A549 (cell line): ENCODE measurements at regions not wholly inside any gene's neighbourhood (a gene's known extent, or its start where the extent isn't known, plus 50 kb on each side); places are given as distances from the start of the nearest gene placed in this dataset.

Experiments
- ATAC-seq, 2 experiments: fragments of 200-7000 bp in 1 of 2; fragments of >200 bp in 1 of 2; cut with Nextera tagmentation in 1 of 2; cut with Tn5 transposase in 1 of 2; 3 replicates each; pipeline versions ENCODE4 v1.8.0 to v1.9.1; 2018 to 2020; ENCODE audit warnings: mild to moderate bottlenecking in 1 of 2, moderate library complexity in 1 of 2
- CTCF ChIA-PET: fragments of 300-600 bp; sonication (Branson Sonifier 250); formaldehyde crosslinking; extraction: SDS; loops from one replicate; lab custom pipeline; 2021; ENCODE audit warnings: antibody characterized with exemption, inconsistent platforms; lab: Yijun Ruan, JAX
- POLR2A ChIA-PET: fragments of 350-600 bp; formaldehyde crosslinking; extraction: SDS; loops from one replicate; lab custom pipeline; 2021; ENCODE audit warnings: antibody characterized with exemption, inconsistent platforms; lab: Yijun Ruan, JAX
- DNase-seq, 2 experiments: peaks; one replicate each; pipeline versions ENCODE4 v3.0.0 to v3.0.0-alpha.2; 2011 to 2016; ENCODE audit warnings: low read depth in 1 of 2, low spot score in 1 of 2
- FAIRE-seq: peaks from 2 replicates; lab custom pipeline; 2011; peaks lifted over from hg19 to GRCh38; lab: Jason Lieb, UNC
- H3K27ac ChIP-seq, 2 experiments: fragments of >200 bp; sonication (Bioruptor Twin); formaldehyde crosslinking; 3 replicates each; pipeline ENCODE4 v1.5.1; 2016 to 2017
- H3K4me1 ChIP-seq: fragments of >200 bp; sonication (Bioruptor Twin); formaldehyde crosslinking; 3 replicates; pipeline ENCODE4 v1.6.1; 2016
- H3K4me2 ChIP-seq: fragments of >200 bp; sonication (Bioruptor Twin); formaldehyde crosslinking; 3 replicates; pipeline ENCODE4 v1.6.1; 2016
- H3K4me3 ChIP-seq: fragments of >200 bp; sonication (Bioruptor Twin); formaldehyde crosslinking; 3 replicates; pipeline ENCODE4 v1.5.1; 2016
- H3K9me3 ChIP-seq: fragments of >200 bp; sonication (Bioruptor Twin); formaldehyde crosslinking; 3 replicates; pipeline ENCODE4 v1.6.1; 2016
- CHD2 ChIP-seq: fragments of 150-350 bp; IDR thresholded peaks from 2 replicates; pipeline ENCODE4 v1.6.1; 2014; ENCODE audit warnings: low read length; ENCODE audit not compliant: partially characterized antibody
- ESRRA ChIP-seq: fragments of 150-350 bp; IDR thresholded peaks from 2 replicates; pipeline ENCODE4 v1.6.1; 2014; ENCODE audit warnings: mild to moderate bottlenecking, low read length, borderline replicate concordance
- FOSB ChIP-seq: fragments of 250-450 bp; sonication (Bioruptor Pico); IDR thresholded peaks from 2 replicates; pipeline ENCODE4 v1.5.0; 2020; ENCODE audit warnings: mild to moderate bottlenecking, moderate library complexity
- FOXS1 ChIP-seq: fragments of 250-450 bp; sonication (Bioruptor Pico); IDR thresholded peaks from 2 replicates; pipeline ENCODE4 v1.5.0; 2020; ENCODE audit warnings: mild to moderate bottlenecking, moderate library complexity
- GATA3 ChIP-seq: IDR thresholded peaks from 2 replicates; pipeline ENCODE4 v1.6.1; 2012; ENCODE audit warnings: borderline replicate concordance
- HDAC2 ChIP-seq: fragments of 200-600 bp; sonication (generic); IDR thresholded peaks from 2 replicates; pipeline ENCODE4 v1.6.1; 2016
- HEYL ChIP-seq: fragments of 250-450 bp; sonication (Bioruptor Pico); IDR thresholded peaks from 2 replicates; pipeline ENCODE4 v1.8.0; 2021; ENCODE audit warnings: mild to moderate bottlenecking, moderate library complexity
- HMGXB4 ChIP-seq: fragments of 250-450 bp; sonication (Bioruptor Pico); IDR thresholded peaks from 2 replicates; pipeline ENCODE4 v1.5.0; 2021; ENCODE audit warnings: mild to moderate bottlenecking, moderate library complexity, borderline replicate concordance
- JUN ChIP-seq, 2 experiments: fragments of >200 bp; sonication (Bioruptor Twin); formaldehyde crosslinking; IDR thresholded peaks; 2 replicates in 1 of 2; 3 replicates in 1 of 2; pipeline ENCODE4 v1.6.1; 2016 to 2017
- MAFK ChIP-seq: fragments of 450-650 bp; IDR thresholded peaks from 2 replicates; pipeline ENCODE4 v1.6.1; 2014; ENCODE audit not compliant: partially characterized antibody
- MAZ ChIP-seq: fragments of 150-350 bp; IDR thresholded peaks from 2 replicates; pipeline ENCODE4 v1.6.1; 2014; ENCODE audit warnings: antibody characterized with exemption, low read depth, low read length, borderline replicate concordance
- NFE2L2 ChIP-seq: fragments of 150-350 bp; conservative IDR thresholded peaks from 2 replicates; pipeline ENCODE4 v1.6.1; 2014; ENCODE audit warnings: low read length
- NR3C1 ChIP-seq: fragments of >200 bp; sonication (Bioruptor Twin); formaldehyde crosslinking; IDR thresholded peaks from 3 replicates; pipeline ENCODE4 v1.6.1; 2017
- POLR2A ChIP-seq: IDR thresholded peaks from 2 replicates; pipeline ENCODE4 v1.6.1; 2012; ENCODE audit warnings: mild to moderate bottlenecking, low read length
- POLR2AphosphoS2 ChIP-seq: conservative IDR thresholded peaks from 2 replicates; pipeline ENCODE4 v1.6.1; 2012; ENCODE audit warnings: low read length, improper control_type of control experiment, inconsistent platforms
- RARB ChIP-seq: fragments of 250-450 bp; sonication (Bioruptor Pico); IDR thresholded peaks from 2 replicates; pipeline ENCODE4 v1.8.0; 2021; ENCODE audit warnings: mild to moderate bottlenecking, moderate library complexity
- RCOR1 ChIP-seq: fragments of 150-350 bp; IDR thresholded peaks from 2 replicates; pipeline ENCODE4 v1.6.1; 2014; ENCODE audit warnings: antibody characterized with exemption, low read length, low read depth
- TFCP2L1 ChIP-seq: fragments of 250-450 bp; sonication (Bioruptor Pico); IDR thresholded peaks from 2 replicates; pipeline ENCODE4 v1.5.0; 2021; ENCODE audit warnings: mild to moderate bottlenecking
- TP53 ChIP-seq: fragments of 250-450 bp; sonication (Bioruptor Pico); IDR thresholded peaks from 2 replicates; pipeline ENCODE4 v1.5.0; 2021; ENCODE audit warnings: mild to moderate bottlenecking, moderate library complexity
- ZC3H11A ChIP-seq: fragments of 450-650 bp; IDR thresholded peaks from 2 replicates; pipeline ENCODE4 v1.6.1; 2014; ENCODE audit warnings: antibody characterized with exemption, mild to moderate bottlenecking
- ZFP36 ChIP-seq: fragments of 450-650 bp; IDR thresholded peaks from 2 replicates; pipeline ENCODE4 v1.6.1; 2014; ENCODE audit warnings: borderline replicate concordance; ENCODE audit not compliant: partially characterized antibody
- WGBS: methylation state at CpG from one replicate; pipeline ENCODE4 v1.1.6; 2017; ENCODE audit errors: missing lambda C conversion rate; 5-methylcytosine and 5-hydroxymethylcytosine counted together
- TF ChIP-seq, protein P1 (sequence below): fragments of 450-650 bp; IDR thresholded peaks from 2 replicates; pipeline ENCODE4 v1.6.1; 2014; ENCODE audit warnings: antibody characterized with exemption
- TF ChIP-seq, protein P2 (sequence below): IDR thresholded peaks from 2 replicates; pipeline ENCODE4 v1.6.1; 2012

DNA sequence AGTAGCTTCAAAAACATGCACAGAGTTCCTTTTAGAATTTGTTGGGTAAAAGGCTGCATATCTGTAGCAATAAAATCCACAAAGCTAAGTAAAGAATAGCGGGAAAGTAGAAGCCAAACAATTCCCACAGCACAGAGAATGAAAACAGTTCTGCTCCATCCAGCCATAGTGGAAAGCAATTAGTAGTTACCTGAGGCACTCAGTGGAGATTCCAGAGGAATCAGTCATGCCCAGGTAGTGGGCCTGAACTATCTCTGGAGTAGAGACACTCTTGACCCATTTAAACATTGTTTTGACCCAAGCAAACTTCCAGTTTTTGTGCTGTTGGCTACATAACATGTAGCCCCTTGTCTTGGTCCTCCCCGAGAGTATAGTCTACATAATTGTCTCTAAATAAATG, 559.5 kb upstream of the PTCHD4 start:
- ChIA-PET POLR2A (no interaction called here), CTCF (interaction anchor here (0.5 kb wide), 1 partner anchor 197 kb away, joined by 3 read pairs; no protein-coding TSS in a partner anchor)
- DNase-seq (no peak), ATAC-seq (no peak), FAIRE-seq (no peak)
- no peak overlapping the region for H3K27ac ChIP-seq
- H3K4me1 ChIP-seq, result no peaks in the 10 kb centered on the region
- no peaks in the 10 kb centered on the region for H3K9me3 ChIP-seq
- TF ChIP-seq TP53 (CRISPR knock-in tag), result no peak
- no peak for TF ChIP-seq NFE2L2
- TF ChIP-seq, protein P1, sequence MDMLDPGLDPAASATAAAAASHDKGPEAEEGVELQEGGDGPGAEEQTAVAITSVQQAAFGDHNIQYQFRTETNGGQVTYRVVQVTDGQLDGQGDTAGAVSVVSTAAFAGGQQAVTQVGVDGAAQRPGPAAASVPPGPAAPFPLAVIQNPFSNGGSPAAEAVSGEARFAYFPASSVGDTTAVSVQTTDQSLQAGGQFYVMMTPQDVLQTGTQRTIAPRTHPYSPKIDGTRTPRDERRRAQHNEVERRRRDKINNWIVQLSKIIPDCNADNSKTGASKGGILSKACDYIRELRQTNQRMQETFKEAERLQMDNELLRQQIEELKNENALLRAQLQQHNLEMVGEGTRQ, result no peak
- no peak for TF ChIP-seq ESRRA
- TF ChIP-seq GATA3, result no peak
- TF ChIP-seq, protein P2, sequence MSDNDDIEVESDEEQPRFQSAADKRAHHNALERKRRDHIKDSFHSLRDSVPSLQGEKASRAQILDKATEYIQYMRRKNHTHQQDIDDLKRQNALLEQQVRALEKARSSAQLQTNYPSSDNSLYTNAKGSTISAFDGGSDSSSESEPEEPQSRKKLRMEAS, result no peak
- no peak for TF ChIP-seq RARB
- TF ChIP-seq MAZ, result no peak
- no peak for TF ChIP-seq RCOR1
- TF ChIP-seq FOXS1 (CRISPR knock-in tag), result no peak
- no peak for TF ChIP-seq HEYL (CRISPR knock-in tag)
- TF ChIP-seq ZFP36, result no peak
- H3K4me2 ChIP-seq, result no peak overlapping the region
- WGBS, result 88% methylated on average over 2 of the region's 2 CpGs
- no peak overlapping the region for H3K4me3 ChIP-seq

DNA sequence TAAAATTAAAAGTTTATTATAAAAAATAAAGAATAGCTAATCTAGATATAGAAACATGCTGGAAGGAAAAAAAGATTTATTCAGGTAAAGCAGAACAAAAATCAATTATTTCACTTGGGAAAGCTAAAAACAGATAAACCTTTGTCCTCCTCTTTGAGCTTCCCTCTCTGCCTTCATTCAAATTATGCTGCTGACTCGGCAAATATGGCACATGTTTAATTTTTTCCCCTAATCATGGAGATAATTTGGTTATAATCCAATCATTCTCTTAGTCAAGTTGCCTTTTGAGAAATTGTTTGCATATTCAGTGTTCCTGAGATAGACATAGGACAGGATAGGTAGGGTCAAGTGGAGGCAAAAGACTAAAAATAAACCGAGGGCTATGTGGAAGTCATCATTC, 556.8 kb upstream of the PTCHD4 start:
- ATAC-seq, result no peak
- H3K4me2 ChIP-seq, result no peak overlapping the region
- CTCF ChIA-PET, result interaction anchor here (1.3 kb wide), 1 partner anchor 9 kb away, joined by 3 read pairs; no protein-coding TSS in a partner anchor
- H3K4me1 ChIP-seq, result no peaks in the 10 kb centered on the region
- 38% methylated on average over 2 of the region's 2 CpGs for WGBS
- DNase-seq, result no peak
- no peaks in the 10 kb centered on the region for H3K9me3 ChIP-seq
- no peak for TF ChIP-seq ZC3H11A
- TF ChIP-seq CHD2, result no peak
- TF ChIP-seq, protein P2, result no peak
- TF ChIP-seq MAFK, result peak; percentile 90
- no peak for FAIRE-seq
- H3K27ac ChIP-seq, result no peak overlapping the region
- no peak overlapping the region for H3K4me3 ChIP-seq
- POLR2A ChIA-PET, result no interaction called here

DNA sequence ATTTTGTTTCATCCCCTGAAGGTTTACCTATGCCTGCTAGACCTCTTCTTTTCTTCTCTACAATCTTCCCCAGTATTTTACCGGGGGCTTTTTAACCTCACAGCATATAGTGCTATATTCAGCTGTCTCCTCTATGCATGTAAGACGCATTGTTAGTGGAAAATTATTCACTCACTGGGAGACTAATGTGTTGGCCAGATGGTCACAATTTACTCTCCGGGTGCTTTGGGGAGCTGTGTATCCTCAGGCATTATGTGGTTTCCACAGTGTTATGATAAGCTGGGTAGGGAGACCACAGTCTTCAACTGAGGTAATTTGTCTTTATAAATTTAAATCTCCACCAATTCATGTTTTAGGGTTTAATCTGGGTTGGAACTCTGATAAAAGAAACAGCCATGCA, 553.8 kb upstream of the PTCHD4 start:
- WGBS, result 49% methylated on average over 3 of the region's 3 CpGs
- Histone ChIP-seq H3K27ac (no peak overlapping the region), H3K4me2 (no peak overlapping the region), H3K4me1 (no peaks in the 10 kb centered on the region), H3K4me3 (no peak overlapping the region), H3K9me3 (no peaks in the 10 kb centered on the region)
- ATAC-seq (no peak), DNase-seq (no peak), FAIRE-seq (no peak)
- TF ChIP-seq FOSB (CRISPR knock-in tag) (no peak), NR3C1 (no peak), HMGXB4 (no peak), POLR2A (no peak), HDAC2 (no peak), TFCP2L1 (no peak), JUN (IDR thresholded peaks at IDR 0.05) (no peak), POLR2AphosphoS2 (no peak), NFE2L2 (no peak)
- TF ChIP-seq, protein P1, result no peak
- ChIA-PET POLR2A (no interaction called here), CTCF (no interaction called here)
